ENCODE measurements at regions not wholly inside any gene's neighbourhood (a gene's known extent, or its start where the extent isn't known, plus 50 kb on each side); places are given as distances from the start of the nearest gene placed in this dataset.

DNA sequence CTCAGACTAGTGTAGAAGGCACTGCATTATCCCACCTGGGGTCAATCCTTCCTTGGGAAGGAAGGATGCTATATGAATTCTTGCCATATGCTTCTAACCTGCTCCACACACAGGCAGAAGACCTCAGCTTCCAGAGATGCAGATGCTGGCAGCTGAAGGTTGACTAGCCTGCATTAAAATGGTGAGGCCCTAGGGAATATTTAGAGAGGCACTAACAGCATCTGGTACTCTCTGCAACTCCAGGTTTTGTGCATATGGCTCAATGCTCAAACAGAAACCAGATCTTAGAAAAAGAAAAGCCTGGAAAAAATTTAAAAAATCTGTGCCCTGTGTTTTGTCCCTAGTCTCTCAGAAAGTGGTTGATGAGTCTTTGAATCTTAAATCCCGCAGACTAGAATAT, 56.0 kb upstream of the MYRIP start:
- intact Hi-C loops (cut with micrococcal nuclease) = no loop called here
- H3K27me3 Mint-ChIP-seq = peaks cover 0 to 6% (median 4%) of the 10 kb centered on the region in 5 donors
- no peaks in the 10 kb centered on the region for H3K9me3 ChIP-seq (ENCODE audit: control insufficient read depth in 2 of 3, low read length in 3 of 3)
- H3K4me1 Mint-ChIP-seq = peaks cover 0 to 7% (median 0%) of the 10 kb centered on the region in 7 donors
- ATAC-seq (no peak), DNase-seq (no peak)
- no peaks in the 10 kb centered on the region for H3K36me3 ChIP-seq (ENCODE audit: control insufficient read depth in 2 of 3, insufficient read depth in 3 of 3, low read length in 3 of 3)
- H3K4me1 ChIP-seq (ENCODE audit: control insufficient read depth in 2 of 2, insufficient read depth in 2 of 2, low read length in 2 of 2) = no peaks in the 10 kb centered on the region
- H3K27ac Mint-ChIP-seq = no peak overlapping the region
- H3K9me3 Mint-ChIP-seq = peaks cover 0 to 6% (median 0%) of the 10 kb centered on the region in 11 donors
- H3K27me3 ChIP-seq (ENCODE audit: control insufficient read depth in 2 of 2, insufficient read depth in 2 of 2, low read length in 2 of 2) = no peaks in the 10 kb centered on the region
- no peaks in the 10 kb centered on the region for H3K36me3 Mint-ChIP-seq
- ChIA-PET CTCF (no interaction called here), POLR2A (no interaction called here)
- no peak overlapping the region for H3K4me3 Mint-ChIP-seq
- H3K27ac ChIP-seq (ENCODE audit: low read depth, low read length) = no peak overlapping the region
- no peak overlapping the region for H3K4me3 ChIP-seq (ENCODE audit: low read length)

DNA sequence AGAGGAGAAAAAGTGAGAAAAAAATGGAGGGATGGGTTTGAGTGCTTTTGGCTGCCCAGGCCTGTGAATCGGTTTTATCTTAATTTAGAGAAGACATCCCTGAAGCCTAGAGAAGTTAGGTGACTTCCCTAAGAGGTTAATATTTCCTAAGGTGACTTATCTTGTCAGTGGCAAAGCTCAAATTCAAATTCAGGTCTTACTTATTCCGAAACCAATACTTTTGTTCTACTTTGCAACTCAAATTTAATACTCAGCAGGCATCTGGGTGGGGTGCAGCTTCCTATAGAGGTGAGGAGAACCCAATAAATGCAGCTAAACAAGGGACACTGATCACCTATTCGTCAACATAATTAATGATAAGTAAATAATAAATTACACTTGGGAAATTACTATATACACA, 54.9 kb upstream of the MYRIP start:
- Histone ChIP-seq H3K4me1 (ENCODE audit: control insufficient read depth in 2 of 2, insufficient read depth in 2 of 2, low read length in 2 of 2) (no peaks in the 10 kb centered on the region), H3K4me3 (ENCODE audit: low read length) (no peak overlapping the region), H3K27ac (ENCODE audit: low read depth, low read length) (no peak overlapping the region), H3K36me3 (ENCODE audit: control insufficient read depth in 2 of 3, insufficient read depth in 3 of 3, low read length in 3 of 3) (no peaks in the 10 kb centered on the region), H3K27me3 (ENCODE audit: control insufficient read depth in 2 of 2, insufficient read depth in 2 of 2, low read length in 2 of 2) (no peaks in the 10 kb centered on the region), H3K9me3 (ENCODE audit: control insufficient read depth in 2 of 3, low read length in 3 of 3) (no peaks in the 10 kb centered on the region)
- ATAC-seq = no peak
- intact Hi-C loops (cut with micrococcal nuclease) = no loop called here
- peaks cover 0 to 7% (median 0%) of the 10 kb centered on the region in 7 donors for H3K4me1 Mint-ChIP-seq
- H3K9me3 Mint-ChIP-seq = peaks cover 0 to 6% (median 0%) of the 10 kb centered on the region in 11 donors
- no peak overlapping the region for H3K4me3 Mint-ChIP-seq
- ChIA-PET CTCF (no interaction called here), POLR2A (no interaction called here)
- no peaks in the 10 kb centered on the region for H3K36me3 Mint-ChIP-seq
- peaks cover 0 to 6% (median 4%) of the 10 kb centered on the region in 5 donors for H3K27me3 Mint-ChIP-seq
- no peak for DNase-seq
- H3K27ac Mint-ChIP-seq = no peak overlapping the region

DNA sequence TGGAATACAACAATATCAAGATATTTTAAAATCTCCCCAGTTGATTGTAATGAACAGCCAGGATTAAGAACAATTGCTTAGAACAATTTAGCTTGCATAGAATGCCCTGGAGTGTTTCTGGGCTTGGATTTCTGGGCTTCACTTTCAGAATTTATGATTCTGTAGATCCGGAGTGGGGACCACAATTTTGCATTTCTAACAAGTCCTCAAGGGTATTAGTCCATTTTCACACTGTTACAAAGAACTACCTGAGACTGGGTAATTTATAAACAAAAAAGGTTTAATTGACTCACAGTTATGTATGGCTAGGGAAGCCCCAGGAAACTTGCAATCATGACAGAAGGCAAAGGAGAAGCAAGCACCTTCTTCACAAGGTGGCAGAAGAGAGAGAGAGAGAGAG, 54.3 kb upstream of the MYRIP start:
- Mint-ChIP-seq H3K4me1 (peaks cover 0 to 7% (median 0%) of the 10 kb centered on the region in 7 donors), H3K4me3 (no peak overlapping the region), H3K27me3 (peaks cover 0 to 6% (median 4%) of the 10 kb centered on the region in 5 donors), H3K9me3 (peaks cover 0 to 6% (median 0%) of the 10 kb centered on the region in 11 donors), H3K27ac (no peak overlapping the region), H3K36me3 (no peaks in the 10 kb centered on the region)
- DNase-seq = no peak
- H3K36me3 ChIP-seq (ENCODE audit: control insufficient read depth in 2 of 3, insufficient read depth in 3 of 3, low read length in 3 of 3) = no peaks in the 10 kb centered on the region
- intact Hi-C loops (cut with micrococcal nuclease) = no loop called here
- no peaks in the 10 kb centered on the region for H3K27me3 ChIP-seq (ENCODE audit: control insufficient read depth in 2 of 2, insufficient read depth in 2 of 2, low read length in 2 of 2)
- no peak overlapping the region for H3K4me3 ChIP-seq (ENCODE audit: low read length)
- H3K4me1 ChIP-seq (ENCODE audit: control insufficient read depth in 2 of 2, insufficient read depth in 2 of 2, low read length in 2 of 2) = no peaks in the 10 kb centered on the region
- ATAC-seq = no peak
- ChIA-PET POLR2A (no interaction called here), CTCF (no interaction called here)
- H3K27ac ChIP-seq (ENCODE audit: low read depth, low read length) = no peak overlapping the region
- no peaks in the 10 kb centered on the region for H3K9me3 ChIP-seq (ENCODE audit: control insufficient read depth in 2 of 3, low read length in 3 of 3)

DNA sequence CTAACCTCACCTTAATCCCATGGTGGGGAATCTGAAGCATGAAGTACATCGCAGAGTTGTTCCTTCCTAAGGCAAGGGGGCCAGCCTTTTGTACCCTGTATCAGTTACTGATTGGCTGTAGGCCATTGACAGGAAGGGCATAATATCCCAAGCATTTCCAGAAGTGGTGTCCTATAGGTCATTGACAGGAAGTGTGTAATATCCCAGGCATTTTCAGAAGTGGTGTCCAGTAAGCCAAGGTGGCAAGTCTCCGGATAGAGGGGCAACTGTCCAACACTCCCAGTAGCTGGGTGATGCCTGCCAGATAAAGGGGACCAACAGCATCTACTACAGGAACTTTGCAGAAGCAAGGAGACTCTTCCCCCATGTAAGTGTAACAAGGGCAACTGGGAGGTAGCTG, 52.1 kb upstream of the MYRIP start:
- H3K9me3 ChIP-seq (ENCODE audit: control insufficient read depth in 2 of 3, low read length in 3 of 3) = no peaks in the 10 kb centered on the region
- ChIA-PET CTCF (no interaction called here), POLR2A (no interaction called here)
- ATAC-seq = no peak
- H3K27me3 ChIP-seq (ENCODE audit: control insufficient read depth in 2 of 2, insufficient read depth in 2 of 2, low read length in 2 of 2) = no peaks in the 10 kb centered on the region
- H3K27ac Mint-ChIP-seq = no peak overlapping the region
- no peak overlapping the region for H3K4me3 ChIP-seq (ENCODE audit: low read length)
- peaks cover 0 to 9% (median 0%) of the 10 kb centered on the region in 11 donors for H3K9me3 Mint-ChIP-seq
- H3K4me3 Mint-ChIP-seq = no peak overlapping the region
- no peaks in the 10 kb centered on the region for H3K4me1 ChIP-seq (ENCODE audit: control insufficient read depth in 2 of 2, insufficient read depth in 2 of 2, low read length in 2 of 2)
- H3K4me1 Mint-ChIP-seq = no peaks in the 10 kb centered on the region
- H3K27me3 Mint-ChIP-seq = peaks cover 0 to 13% (median 10%) of the 10 kb centered on the region in 5 donors
- H3K27ac ChIP-seq (ENCODE audit: low read depth, low read length) = no peak overlapping the region
- intact Hi-C loops (cut with micrococcal nuclease) = no loop called here
- no peaks in the 10 kb centered on the region for H3K36me3 ChIP-seq (ENCODE audit: control insufficient read depth in 2 of 3, insufficient read depth in 3 of 3, low read length in 3 of 3)
- no peak for DNase-seq
- no peaks in the 10 kb centered on the region for H3K36me3 Mint-ChIP-seq

Measured in naive thymus-derived CD4-positive, alpha-beta T cell (primary cell).